22Rv1 (cell line): ENCODE measurements at regions not wholly inside any gene's neighbourhood (a gene's known extent, or its start where the extent isn't known, plus 50 kb on each side); places are given as distances from the start of the nearest gene placed in this dataset.

Experiments
- ZFX ChIP-seq: fragments of 450-650 bp; IDR thresholded peaks from 2 replicates; pipeline ENCODE4 v1.6.1; 2017; ENCODE audit warnings: antibody characterized with exemption, borderline replicate concordance
- TF ChIP-seq, protein P1 (sequence below): fragments of 450-650 bp; IDR thresholded peaks from 2 replicates; pipeline ENCODE4 v1.5.1; 2017; ENCODE audit warnings: mild to moderate bottlenecking

DNA sequence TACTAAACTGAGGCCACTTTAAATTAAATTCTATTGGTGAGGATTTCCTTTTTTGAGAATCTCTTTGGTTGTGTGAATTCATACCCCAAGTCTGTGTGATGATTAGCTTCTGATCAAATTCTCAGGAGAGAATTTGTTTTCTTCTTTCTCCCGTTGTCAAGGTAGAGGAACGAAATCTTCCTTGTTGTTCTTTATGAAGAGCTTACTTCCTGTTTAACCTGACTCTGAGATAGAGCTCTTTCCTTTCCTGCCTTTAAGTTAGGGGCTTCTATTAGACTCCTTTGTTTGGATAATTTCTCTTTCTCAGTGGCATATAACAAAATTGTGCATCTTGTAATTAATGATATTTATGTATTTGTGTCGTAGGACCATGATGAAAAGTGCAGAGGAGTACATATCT, 572.1 kb downstream of the REEP3 start:
- TF ChIP-seq, protein P1, sequence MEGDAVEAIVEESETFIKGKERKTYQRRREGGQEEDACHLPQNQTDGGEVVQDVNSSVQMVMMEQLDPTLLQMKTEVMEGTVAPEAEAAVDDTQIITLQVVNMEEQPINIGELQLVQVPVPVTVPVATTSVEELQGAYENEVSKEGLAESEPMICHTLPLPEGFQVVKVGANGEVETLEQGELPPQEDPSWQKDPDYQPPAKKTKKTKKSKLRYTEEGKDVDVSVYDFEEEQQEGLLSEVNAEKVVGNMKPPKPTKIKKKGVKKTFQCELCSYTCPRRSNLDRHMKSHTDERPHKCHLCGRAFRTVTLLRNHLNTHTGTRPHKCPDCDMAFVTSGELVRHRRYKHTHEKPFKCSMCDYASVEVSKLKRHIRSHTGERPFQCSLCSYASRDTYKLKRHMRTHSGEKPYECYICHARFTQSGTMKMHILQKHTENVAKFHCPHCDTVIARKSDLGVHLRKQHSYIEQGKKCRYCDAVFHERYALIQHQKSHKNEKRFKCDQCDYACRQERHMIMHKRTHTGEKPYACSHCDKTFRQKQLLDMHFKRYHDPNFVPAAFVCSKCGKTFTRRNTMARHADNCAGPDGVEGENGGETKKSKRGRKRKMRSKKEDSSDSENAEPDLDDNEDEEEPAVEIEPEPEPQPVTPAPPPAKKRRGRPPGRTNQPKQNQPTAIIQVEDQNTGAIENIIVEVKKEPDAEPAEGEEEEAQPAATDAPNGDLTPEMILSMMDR = no peak
- TF ChIP-seq ZFX = no peak
